MG63 (cell line): ENCODE measurements at regions not wholly inside any gene's neighbourhood (a gene's known extent, or its start where the extent isn't known, plus 50 kb on each side); places are given as distances from the start of the nearest gene placed in this dataset.

ENCODE experiments used
- DNase-seq: peaks from one replicate; pipeline ENCODE4 v3.0.0-alpha.2; 2020
- H3K27me3 ChIP-seq: fragments of 250-450 bp; sonication (Bioruptor Pico); 2 replicates; pipeline ENCODE4 v1.5.1; 2020; ENCODE audit warnings: mild to moderate bottlenecking, moderate library complexity
- H3K36me3 ChIP-seq: fragments of 250-450 bp; sonication (Bioruptor Pico); 2 replicates; pipeline ENCODE4 v1.5.1; 2020; ENCODE audit warnings: mild to moderate bottlenecking, moderate library complexity
- H3K4me3 ChIP-seq: fragments of 250-450 bp; sonication (Bioruptor Pico); 2 replicates; pipeline ENCODE4 v1.5.1; 2020; ENCODE audit warnings: mild to moderate bottlenecking, moderate library complexity
- H3K9me3 ChIP-seq: fragments of 250-450 bp; sonication (Bioruptor Pico); 2 replicates; pipeline ENCODE4 v1.5.1; 2020; ENCODE audit warnings: mild to moderate bottlenecking, moderate library complexity

DNA sequence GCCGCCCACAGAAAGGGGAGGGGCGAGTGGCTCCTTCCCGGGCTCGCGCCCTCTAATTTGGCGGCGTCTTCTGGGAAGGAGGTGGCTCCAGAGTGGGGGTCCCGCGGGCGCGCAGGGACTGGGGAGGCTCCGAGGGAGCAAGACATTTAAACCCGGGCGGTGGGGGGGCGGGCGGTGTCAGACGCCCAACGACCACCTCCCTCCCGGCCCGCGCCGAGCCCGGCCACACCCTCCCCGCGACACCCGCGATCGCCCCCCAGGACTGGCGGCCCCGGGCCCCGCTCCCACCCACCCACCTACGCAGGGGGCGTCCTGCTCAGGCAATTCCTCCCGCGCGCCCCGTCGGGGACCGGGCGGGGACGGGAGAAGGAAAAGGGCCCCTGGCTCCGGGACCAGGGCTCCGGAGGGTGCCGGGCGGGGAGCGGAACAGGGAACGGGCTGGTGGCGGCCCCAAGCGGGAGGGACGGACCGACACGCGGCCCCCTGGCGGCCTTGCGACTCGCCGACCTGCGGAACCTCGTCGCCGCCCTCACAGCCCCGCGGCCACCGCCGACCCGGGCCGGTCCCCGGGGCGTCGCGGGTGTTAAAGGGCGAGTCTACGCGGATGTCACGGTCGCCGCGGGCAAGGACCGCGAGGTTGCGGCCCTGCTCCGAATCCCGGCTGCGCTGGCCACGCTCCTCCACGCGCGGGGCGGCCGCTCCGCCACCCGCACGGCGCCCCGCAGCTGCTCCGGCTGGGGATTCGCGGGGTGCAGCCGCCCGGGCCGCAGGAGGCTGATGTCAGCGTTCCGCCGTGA lies 94.0 kb upstream of the FMN2 start:
- Histone ChIP-seq H3K36me3 (no peaks in the 10 kb centered on the region), H3K27me3 (peaks cover 51% of the 10 kb centered on the region), H3K4me3 (peak overlapping the region; percentile 28; the same call in 1 of the 2 replicates), H3K9me3 (no peaks in the 10 kb centered on the region)
- DNase-seq, result peak; percentile 47

DNA sequence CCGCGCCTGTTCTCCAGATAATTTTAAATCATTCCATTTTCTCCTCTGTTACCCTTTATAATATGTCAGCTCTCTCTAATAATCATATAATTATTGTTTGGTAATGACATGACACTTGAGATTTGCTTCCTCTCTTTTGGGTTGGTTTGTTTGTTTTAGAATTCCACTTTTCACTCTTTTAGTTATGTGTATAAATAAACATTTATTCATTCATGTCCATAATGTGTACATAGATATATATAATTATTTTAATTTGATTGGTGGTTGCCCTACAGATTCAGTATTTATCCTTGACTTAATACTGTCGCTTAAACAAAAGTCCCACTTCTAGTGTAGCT lies 93.4 kb upstream of the FMN2 start:
- Histone ChIP-seq H3K4me3 (peak overlapping the region; percentile 28; the same call in 1 of the 2 replicates), H3K9me3 (no peaks in the 10 kb centered on the region), H3K36me3 (no peaks in the 10 kb centered on the region), H3K27me3 (peaks cover 50% of the 10 kb centered on the region)
- no peak for DNase-seq

GRCh38 chr1:239999170-239999569 lies 92.5 kb upstream of the FMN2 start:
- no peak overlapping the region for H3K4me3 ChIP-seq
- H3K36me3 ChIP-seq, result no peaks in the 10 kb centered on the region
- H3K9me3 ChIP-seq, result no peaks in the 10 kb centered on the region
- H3K27me3 ChIP-seq, result peaks cover 42% of the 10 kb centered on the region
- no peak for DNase-seq

DNA sequence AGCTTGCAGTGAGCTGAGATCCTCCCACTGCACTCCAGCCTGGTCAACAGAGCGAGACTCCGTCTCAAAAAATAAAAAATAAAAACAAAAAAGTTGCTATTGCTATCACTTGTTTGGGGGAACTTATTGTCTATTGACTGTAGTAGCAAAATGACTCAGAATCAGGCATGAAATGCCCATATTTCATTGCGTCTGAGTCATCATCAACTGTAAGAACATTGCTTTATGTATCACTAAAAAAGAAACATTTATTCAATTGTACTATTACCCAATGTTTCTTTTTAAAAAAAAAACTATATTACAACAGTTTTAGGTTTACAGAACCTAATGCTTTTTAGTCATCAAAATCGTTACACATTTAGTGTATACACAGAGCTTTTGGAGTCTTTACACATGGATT lies 91.0 kb upstream of the FMN2 start:
- DNase-seq, result peak; percentile 12

DNA sequence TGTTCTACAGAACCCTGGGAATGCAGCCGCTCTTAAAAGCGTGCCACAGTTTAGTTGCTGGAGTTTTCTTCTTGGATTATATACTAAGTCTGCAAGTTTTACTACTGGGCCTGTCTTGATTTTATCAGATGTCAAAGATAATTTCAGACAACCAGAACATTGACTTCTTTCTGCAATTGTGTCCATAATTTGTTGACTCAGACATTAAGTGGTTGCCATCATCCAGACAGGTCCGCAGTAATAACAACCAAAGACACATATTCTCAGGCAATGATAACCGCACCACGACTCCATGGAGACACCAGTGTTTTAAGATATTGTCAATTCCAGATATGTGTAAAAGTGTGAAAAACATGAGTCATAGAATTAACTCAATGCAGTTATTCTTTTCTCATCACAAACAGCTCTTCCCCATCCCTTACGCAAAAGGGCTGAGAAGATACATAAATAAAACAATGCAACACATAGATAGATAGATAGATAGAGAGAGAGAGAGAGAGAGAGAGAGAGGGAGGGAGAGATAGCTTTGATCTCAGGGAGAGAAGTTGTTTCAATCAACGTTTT lies 90.4 kb upstream of the FMN2 start:
- no peaks in the 10 kb centered on the region for H3K36me3 ChIP-seq
- no peak for DNase-seq
- no peaks in the 10 kb centered on the region for H3K9me3 ChIP-seq
- H3K4me3 ChIP-seq, result no peak overlapping the region
- H3K27me3 ChIP-seq, result peaks cover 22% of the 10 kb centered on the region

More for the DNA sequence above, 91.0 kb upstream of the FMN2 start:
- Histone ChIP-seq H3K27me3 (peaks cover 29% of the 10 kb centered on the region), H3K9me3 (no peaks in the 10 kb centered on the region), H3K36me3 (no peaks in the 10 kb centered on the region), H3K4me3 (no peak overlapping the region)

- DNase-seq, result peak; percentile 21
- Histone ChIP-seq H3K4me3 (no peak overlapping the region), H3K9me3 (no peaks in the 10 kb centered on the region), H3K36me3 (no peaks in the 10 kb centered on the region), H3K27me3 (no peaks in the 10 kb centered on the region)
Observed at GRCh38 chr1:240004086-240004749, 87.5 kb upstream of the FMN2 start.

DNA sequence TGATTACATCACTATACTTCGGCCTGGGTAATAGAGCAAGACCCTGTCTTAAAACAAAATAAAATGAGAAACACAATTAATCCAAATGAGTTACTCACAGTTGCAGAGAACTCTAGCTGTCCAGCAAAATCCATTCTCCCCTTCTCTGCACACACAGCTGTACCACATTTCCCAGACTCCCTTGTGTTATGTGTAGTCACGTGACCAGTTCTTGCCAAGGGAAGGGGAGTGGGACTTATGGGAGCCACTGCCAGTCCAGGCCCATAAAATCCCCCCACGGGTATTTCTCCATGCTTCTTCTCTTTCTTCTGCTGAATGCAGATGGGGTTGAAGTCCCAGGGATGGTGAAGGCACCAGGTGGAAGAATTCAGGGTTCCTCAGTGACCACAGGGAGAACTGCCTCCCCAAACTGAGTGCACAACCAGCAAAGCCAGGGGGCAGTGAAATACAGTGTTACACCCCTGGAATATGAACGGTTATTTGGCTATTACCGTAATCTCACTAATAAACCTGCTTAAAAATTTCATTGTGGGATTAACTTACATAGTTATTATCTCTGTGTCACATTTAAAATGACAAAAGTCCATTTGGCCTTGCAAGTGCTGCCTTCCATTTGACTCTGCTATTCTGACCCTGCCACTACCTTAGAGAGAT lies 85.6 kb upstream of the FMN2 start:
- Histone ChIP-seq H3K4me3 (no peak overlapping the region), H3K36me3 (no peaks in the 10 kb centered on the region), H3K9me3 (peaks cover 4% of the 10 kb centered on the region), H3K27me3 (no peaks in the 10 kb centered on the region)
- DNase-seq, result no peak

- Histone ChIP-seq H3K36me3 (no peaks in the 10 kb centered on the region), H3K4me3 (no peak overlapping the region), H3K27me3 (no peaks in the 10 kb centered on the region), H3K9me3 (peaks cover 4% of the 10 kb centered on the region)
- DNase-seq, result no peak
Observed at GRCh38 chr1:240008298-240008697, 83.4 kb upstream of the FMN2 start.

DNA sequence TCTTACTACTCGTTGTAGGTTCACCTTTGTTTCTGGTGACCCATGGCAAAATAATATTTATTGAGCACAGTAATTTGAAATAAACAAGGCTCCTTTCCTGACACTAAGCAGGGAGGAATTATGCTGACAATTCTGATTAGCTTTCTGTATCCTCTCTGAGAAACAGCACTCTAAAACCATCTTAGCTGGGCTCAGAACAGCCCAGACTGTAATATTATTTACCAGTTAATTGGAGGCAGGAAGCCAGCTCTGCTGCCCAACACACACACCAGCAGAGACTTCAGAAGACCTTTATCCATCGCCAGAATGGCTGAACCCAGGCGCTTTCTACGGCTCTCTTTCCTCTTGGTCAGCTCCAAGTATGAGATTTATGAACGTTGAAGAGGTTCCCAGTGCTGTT lies 77.6 kb upstream of the FMN2 start:
- no peak for DNase-seq
- peaks cover 3% of the 10 kb centered on the region; the same call in 1 of the 2 replicates for H3K27me3 ChIP-seq
- H3K9me3 ChIP-seq, result peaks cover 20% of the 10 kb centered on the region
- no peak overlapping the region for H3K4me3 ChIP-seq
- H3K36me3 ChIP-seq, result no peaks in the 10 kb centered on the region

- no peak for DNase-seq
- H3K36me3 ChIP-seq, result no peaks in the 10 kb centered on the region
- H3K9me3 ChIP-seq, result peaks cover 16% of the 10 kb centered on the region
- H3K4me3 ChIP-seq, result no peak overlapping the region
- H3K27me3 ChIP-seq, result peaks cover 3% of the 10 kb centered on the region; the same call in 1 of the 2 replicates
Observed at GRCh38 chr1:240018617-240019016, 73.1 kb upstream of the FMN2 start.

GRCh38 chr1:240019524-240019923 lies 72.2 kb upstream of the FMN2 start:
- no peak for DNase-seq
- no peak overlapping the region for H3K4me3 ChIP-seq
- H3K36me3 ChIP-seq, result no peaks in the 10 kb centered on the region
- no peaks in the 10 kb centered on the region; the same call in 1 of the 2 replicates for H3K27me3 ChIP-seq
- H3K9me3 ChIP-seq, result peaks cover 16% of the 10 kb centered on the region

DNA sequence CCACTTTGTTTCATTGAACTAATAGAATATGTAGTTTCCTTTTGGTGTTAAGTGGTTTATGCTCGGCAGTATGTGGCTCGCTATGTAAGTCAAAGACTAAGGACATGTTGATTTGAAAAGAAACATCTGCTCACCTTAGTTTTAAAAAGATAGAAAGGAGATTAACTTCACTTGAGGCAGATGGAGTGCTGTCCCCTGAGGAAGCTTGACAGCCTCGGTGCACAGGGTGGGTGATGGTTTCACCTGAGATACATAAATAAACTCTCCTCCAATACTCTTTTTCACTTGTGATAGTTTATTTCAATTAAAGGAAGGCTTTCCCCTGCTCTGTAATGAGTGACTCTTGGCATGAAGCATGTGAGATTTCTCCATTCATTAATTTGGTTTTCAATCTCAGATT lies 70.8 kb upstream of the FMN2 start:
- DNase-seq, result no peak
- H3K4me3 ChIP-seq, result no peak overlapping the region
- peaks cover 16% of the 10 kb centered on the region for H3K9me3 ChIP-seq
- no peaks in the 10 kb centered on the region for H3K36me3 ChIP-seq
- no peaks in the 10 kb centered on the region; the same call in 1 of the 2 replicates for H3K27me3 ChIP-seq

DNA sequence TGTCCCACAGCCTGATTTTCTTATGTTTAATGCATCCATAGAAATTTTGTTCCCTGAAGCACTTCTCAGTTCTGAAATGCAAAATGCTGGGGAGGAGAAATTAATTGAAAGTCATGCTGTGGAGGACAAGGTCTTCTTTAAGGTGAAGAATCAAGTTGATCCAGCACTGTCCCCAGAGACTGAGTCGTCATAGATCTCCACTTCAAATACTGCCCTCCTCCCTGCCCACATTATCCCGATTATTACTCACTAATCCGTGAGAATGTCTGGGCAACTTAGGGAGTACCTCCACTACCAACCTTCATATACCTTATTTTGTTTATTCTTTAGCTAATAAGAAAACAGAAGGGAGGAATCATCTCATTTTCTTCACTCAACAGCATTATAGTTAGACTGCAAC lies 70.0 kb upstream of the FMN2 start:
- H3K27me3 ChIP-seq, result no peaks in the 10 kb centered on the region
- no peak overlapping the region for H3K4me3 ChIP-seq
- peaks cover 14% of the 10 kb centered on the region for H3K9me3 ChIP-seq
- no peak for DNase-seq
- no peaks in the 10 kb centered on the region for H3K36me3 ChIP-seq

DNA sequence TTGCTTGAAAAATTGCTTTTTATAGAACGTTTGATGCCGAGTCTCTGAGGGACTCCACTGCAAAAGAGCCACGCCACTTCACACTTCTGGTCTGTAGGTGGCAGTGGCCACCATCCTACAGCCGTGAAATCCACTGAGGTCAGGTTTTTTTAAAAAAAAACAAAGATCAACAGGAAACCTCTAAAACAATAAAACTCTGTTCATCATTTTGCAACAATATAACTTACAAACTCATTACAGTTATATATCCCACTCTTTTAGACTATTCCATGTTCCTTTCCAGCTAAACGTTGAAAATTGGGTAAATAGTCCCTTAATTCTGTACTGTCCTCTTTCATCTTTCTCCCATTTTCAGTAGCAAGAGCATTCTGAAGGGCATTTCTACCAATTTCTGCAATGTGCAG lies 64.6 kb upstream of the FMN2 start:
- H3K27me3 ChIP-seq, result no peaks in the 10 kb centered on the region

GRCh38 chr1:240029418-240029817 lies 62.3 kb upstream of the FMN2 start:
- H3K4me3 ChIP-seq, result no peak overlapping the region
- H3K27me3 ChIP-seq, result no peaks in the 10 kb centered on the region
- peaks cover 3% of the 10 kb centered on the region; the same call in 1 of the 2 replicates for H3K9me3 ChIP-seq
- peak; percentile 8 for DNase-seq
- H3K36me3 ChIP-seq, result no peaks in the 10 kb centered on the region

More for the DNA sequence above, 64.6 kb upstream of the FMN2 start:
- peak; percentile 48 for DNase-seq
- Histone ChIP-seq H3K9me3 (no peaks in the 10 kb centered on the region), H3K36me3 (no peaks in the 10 kb centered on the region), H3K4me3 (no peak overlapping the region)

DNA sequence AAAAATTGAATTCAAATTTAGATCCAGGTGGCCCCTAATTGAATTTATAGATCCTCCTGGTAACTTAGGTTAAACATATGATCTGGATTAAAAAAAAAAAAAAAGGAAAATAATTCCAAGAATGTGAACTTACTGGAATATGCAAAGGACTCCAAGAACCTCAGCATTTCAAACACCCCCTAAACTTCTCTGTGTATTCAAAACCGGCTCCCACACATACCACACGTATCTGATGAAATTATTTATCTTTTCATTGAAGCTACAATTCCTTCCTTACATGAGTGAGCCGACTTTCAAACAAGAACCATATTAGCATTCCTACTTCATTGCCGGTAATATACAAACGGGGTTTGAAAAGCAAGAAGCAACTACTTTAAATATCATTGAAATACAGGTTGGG lies 61.4 kb upstream of the FMN2 start:
- no peaks in the 10 kb centered on the region for H3K27me3 ChIP-seq
- DNase-seq, result no peak
- H3K4me3 ChIP-seq, result no peak overlapping the region
- H3K9me3 ChIP-seq, result peaks cover 3% of the 10 kb centered on the region; the same call in 1 of the 2 replicates
- no peaks in the 10 kb centered on the region for H3K36me3 ChIP-seq

GRCh38 chr1:240031009-240031408 lies 60.7 kb upstream of the FMN2 start:
- Histone ChIP-seq H3K9me3 (peaks cover 5% of the 10 kb centered on the region; the same call in 1 of the 2 replicates), H3K27me3 (no peaks in the 10 kb centered on the region), H3K36me3 (no peaks in the 10 kb centered on the region), H3K4me3 (no peak overlapping the region)
- peak; percentile 80 for DNase-seq
